H7 (cell line): ENCODE measurements at regions not wholly inside any gene's neighbourhood (a gene's known extent, or its start where the extent isn't known, plus 50 kb on each side); places are given as distances from the start of the nearest gene placed in this dataset.
"Not testable (repeated sequence)": the region's sequence is repeated elsewhere in the genome, so short reads cannot be mapped to it uniquely, and the experiment has no call there.

Experiments
- DNase-seq: peaks from one replicate; pipeline ENCODE4 v3.0.0; 2012
- H3K27me3 ChIP-seq: 2 replicates; pipeline ENCODE4 v1.6.0; 2011; ENCODE audit warnings: mild to moderate bottlenecking, low read length; ENCODE audit not compliant: control insufficient read depth, insufficient read depth
- H3K36me3 ChIP-seq: replicated peaks from 2 replicates; pipeline ENCODE4 v1.5.1; 2011; ENCODE audit warnings: low read length; ENCODE audit not compliant: control insufficient read depth, insufficient read depth
- H3K4me3 ChIP-seq: 2 replicates; pipeline ENCODE4 v1.5.1; 2011; ENCODE audit warnings: low read depth, mild to moderate bottlenecking, control low read depth, low read length, moderate library complexity; ENCODE audit not compliant: insufficient read depth

GRCh38 chr3:189001559-189001958 lies 170.2 kb upstream of the TPRG1 start:
- no peak for DNase-seq
- no peak overlapping the region for H3K4me3 ChIP-seq
- H3K36me3 ChIP-seq, result no peaks in the 10 kb centered on the region
- H3K27me3 ChIP-seq, result no peaks in the 10 kb centered on the region

DNA sequence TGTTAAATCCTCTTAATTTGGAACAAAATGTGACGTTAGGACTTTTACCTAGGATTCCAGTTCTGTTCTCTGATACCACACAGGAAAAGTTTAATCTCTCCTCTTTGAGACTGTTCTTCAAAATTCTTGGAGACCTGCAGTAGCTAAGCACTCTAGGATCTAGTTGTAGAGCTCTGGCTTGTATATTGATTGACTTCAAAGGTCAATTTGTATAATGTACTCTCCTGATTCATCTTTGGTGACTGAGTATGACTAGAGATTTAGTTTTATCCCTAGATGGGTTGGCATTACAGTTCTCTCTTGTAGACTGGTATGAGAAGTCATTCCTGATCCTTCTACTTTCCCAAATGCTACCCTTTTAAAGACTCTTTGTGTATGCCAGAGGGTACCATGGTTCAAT lies 168.4 kb upstream of the TPRG1 start:
- Histone ChIP-seq H3K36me3 (no peaks in the 10 kb centered on the region), H3K4me3 (no peak overlapping the region), H3K27me3 (no peaks in the 10 kb centered on the region)
- no peak for DNase-seq

DNA sequence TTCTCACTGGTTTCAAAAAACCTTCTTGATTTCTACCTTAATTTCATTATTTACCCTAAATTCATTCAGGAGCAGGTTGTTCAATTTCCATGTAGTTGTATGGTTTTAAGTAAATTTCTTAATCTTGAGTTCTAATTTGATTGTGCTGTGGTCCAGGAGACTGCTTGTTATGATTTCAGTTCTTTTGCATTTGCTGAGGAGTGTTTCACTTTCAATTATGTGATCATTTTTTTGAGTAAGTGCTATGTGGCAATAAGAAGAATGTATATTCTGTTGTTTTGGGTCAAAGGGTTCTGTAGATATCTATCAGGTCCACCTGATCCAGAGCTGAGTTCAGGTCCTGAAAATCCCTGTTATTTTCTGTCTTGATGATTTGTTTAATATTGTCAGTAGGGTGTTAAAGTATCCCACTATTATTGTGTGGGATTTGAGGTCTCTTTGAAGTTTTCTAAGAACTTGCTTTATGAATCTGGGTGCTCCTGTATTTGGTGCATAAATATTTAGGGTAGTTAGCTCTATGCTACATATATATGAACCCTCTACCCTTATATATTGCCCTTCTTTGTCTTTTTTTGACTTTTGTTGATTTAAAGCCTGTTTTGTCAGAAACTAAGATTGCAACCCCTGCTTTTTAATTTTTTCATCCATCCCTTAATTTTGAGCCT lies 158.4 kb upstream of the TPRG1 start:
- Histone ChIP-seq H3K4me3 (no peak overlapping the region), H3K36me3 (no peaks in the 10 kb centered on the region), H3K27me3 (no peaks in the 10 kb centered on the region)
- no peak for DNase-seq

GRCh38 chr3:189014526-189014925 lies 157.2 kb upstream of the TPRG1 start:
- DNase-seq, result no peak

DNA sequence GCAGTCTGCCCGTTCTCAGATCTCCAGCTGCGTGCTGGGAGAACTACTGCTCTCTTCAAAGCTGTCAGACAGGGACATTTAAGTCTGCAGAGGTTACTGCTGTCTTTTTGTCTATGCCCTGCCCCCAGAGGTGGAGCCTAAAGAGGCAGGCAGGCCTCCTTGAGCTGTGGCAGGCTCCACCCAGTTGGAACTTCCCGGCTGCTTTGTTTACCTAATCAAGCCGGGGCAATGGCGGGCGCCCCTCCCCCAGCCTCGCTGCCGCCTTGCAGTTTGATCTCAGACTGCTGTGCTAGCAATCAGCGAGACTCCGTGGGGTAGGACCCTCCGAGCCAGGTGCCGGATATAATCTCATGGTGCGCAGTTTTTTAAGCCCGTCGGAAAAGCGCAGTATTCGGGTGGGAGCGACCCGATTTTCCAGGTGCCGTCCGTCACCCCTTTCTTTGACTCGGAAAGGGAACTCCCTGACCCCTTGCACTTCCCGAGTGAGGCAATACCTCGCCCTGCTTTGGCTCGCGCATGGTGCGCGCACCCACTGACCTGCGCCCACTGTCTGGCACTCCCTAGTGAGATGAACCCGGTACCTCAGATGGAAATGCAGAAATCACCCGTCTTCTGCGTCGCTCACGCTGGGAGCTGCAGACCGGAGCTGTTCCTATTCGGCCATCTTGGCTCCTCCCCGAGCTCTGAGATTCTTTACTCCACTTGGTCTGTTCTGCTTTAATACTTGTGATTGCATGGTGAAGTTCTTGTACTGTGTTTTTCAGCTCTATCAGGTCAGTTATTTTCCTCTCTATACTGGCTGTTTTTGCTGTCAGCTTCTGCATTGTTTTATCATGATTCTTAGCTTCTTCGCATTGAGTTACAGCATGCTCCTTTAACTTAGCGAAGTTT lies 148.9 kb upstream of the TPRG1 start:
- not testable (repeated sequence) for DNase-seq, H3K36me3 ChIP-seq, H3K27me3 ChIP-seq
- H3K4me3 ChIP-seq, result peak overlapping the region; percentile 33

More at GRCh38 chr3:189014526-189014925, 157.2 kb upstream of the TPRG1 start:
- H3K36me3 ChIP-seq, result no peaks in the 10 kb centered on the region
- no peak overlapping the region for H3K4me3 ChIP-seq
- no peaks in the 10 kb centered on the region for H3K27me3 ChIP-seq

DNA sequence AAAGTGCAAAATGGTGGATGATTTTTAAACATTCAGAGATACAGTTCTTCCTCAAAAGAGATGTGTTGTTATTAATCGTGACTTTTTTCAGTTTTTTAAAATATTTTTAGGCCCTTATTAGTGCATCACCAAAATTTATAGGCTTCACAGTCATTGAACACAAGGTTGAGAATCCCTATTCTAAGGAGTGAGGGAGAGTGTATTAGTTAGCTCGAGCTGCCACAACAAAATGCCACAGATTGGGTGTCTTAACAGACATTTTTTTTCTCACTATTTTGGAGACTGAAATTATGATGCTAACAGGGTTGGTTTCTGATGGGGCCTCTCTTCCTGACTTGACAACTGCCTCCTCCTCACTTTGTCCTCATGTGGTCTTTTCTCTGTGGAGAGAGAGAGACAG lies 145.9 kb upstream of the TPRG1 start:
- peaks cover 1% of the 10 kb centered on the region for H3K36me3 ChIP-seq
- no peak for DNase-seq
- no peaks in the 10 kb centered on the region for H3K27me3 ChIP-seq
- H3K4me3 ChIP-seq, result no peak overlapping the region

DNA sequence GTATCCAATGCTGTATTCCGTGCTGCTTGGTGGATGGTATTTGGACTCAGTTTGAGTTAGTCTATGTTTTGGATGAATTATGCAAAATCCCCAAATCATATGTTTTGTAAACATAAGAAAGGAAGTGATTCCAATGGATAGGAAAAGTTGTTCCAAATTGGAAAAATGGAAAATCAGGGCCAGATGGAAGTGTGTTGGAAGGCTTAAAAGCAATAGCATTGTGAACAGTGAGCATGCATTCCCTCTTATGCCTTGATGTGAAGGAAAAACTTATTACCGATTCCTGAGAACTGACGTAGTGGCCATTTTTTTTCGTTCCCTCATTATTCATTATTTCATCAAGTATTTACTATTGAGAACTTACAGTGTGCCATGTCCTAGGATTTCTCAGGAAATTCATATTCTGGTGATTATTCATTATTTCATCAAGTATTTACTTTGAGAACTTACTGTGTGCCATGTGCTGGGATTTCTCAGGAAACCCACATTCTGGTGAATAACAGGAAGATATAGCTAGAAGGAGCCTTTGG lies 144.1 kb upstream of the TPRG1 start:
- Histone ChIP-seq H3K4me3 (no peak overlapping the region), H3K27me3 (no peaks in the 10 kb centered on the region), H3K36me3 (peaks cover 1% of the 10 kb centered on the region)
- no peak for DNase-seq

DNA sequence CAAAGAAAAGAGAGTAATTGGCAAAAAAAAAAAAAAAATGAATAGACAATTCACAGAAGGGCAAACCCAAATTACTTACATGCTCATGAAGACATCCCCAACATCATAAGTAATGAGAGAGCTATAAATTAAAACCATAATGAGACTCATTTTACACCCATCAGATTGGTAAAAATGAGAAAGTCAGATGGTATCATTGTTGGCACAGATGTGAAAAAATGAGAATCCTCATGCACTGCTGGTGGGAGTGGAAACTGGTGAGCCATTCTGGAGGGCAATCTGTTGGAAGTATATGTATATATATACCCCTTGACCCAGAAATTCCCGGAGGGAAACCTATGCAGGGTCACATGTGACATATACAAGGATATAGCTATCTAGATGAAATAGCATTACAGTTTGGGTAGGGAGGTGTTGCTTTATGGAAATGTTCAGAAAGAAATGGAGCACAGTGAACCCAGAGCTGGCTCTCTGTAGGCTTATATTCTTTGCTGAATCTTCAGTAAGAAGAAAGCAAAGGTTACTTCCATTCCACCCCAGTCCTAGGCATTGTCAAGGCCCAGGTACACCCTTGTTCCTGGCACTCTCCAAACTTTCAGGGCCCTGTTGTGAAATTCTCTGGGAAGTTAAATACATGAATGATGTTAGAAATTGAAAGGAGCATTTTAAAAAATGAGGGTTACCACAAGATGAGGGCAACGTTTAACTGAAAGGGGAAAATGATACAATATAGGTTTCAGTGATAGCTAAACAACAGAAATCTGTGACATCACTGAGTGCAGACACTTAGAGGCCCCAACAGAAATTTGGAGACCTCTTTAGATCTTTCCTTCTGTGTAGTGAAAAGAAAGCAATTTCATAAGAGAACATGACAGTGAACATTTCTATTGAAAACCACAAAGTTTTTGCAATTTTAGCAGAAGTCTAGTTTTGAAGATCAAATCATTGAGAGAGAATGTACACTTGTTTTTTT lies 132.7 kb upstream of the TPRG1 start:
- Histone ChIP-seq H3K36me3 (no peaks in the 10 kb centered on the region), H3K4me3 (no peak overlapping the region), H3K27me3 (no peaks in the 10 kb centered on the region)
- DNase-seq, result no peak

DNA sequence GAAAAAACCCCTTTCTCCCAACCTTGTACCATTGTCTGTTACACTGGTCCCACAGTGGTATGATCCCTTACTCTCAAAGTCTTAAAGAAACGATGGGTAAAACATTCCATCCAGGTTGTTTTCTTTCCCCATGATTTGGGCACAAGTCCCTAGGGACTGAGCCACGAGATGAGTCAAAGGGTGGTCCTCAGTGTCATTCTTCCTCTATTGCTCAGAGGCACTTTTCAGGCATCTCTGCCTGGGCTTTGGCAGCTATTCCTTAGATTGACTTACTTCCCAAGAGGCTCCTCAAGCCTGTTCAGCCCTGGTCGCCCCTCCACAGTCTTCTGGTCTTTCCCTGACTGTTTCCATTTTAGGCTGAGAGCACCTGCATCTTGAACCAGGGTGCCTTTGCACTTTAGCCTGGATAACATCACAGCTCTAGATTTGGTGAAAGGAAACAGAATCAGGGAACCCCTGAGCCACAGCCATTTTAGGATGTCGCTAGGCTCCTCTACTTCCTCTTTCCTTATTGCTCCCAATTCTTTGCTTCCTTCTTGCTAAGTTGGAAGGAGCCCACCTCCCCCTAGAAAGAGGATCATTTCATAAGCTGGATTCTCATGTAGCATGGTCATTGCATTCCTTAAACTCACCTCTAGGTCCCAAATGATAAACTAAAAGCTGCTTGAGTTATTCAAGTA lies 131.0 kb upstream of the TPRG1 start:
- H3K4me3 ChIP-seq, result no peak overlapping the region
- no peaks in the 10 kb centered on the region for H3K27me3 ChIP-seq
- no peaks in the 10 kb centered on the region for H3K36me3 ChIP-seq
- DNase-seq, result no peak

DNA sequence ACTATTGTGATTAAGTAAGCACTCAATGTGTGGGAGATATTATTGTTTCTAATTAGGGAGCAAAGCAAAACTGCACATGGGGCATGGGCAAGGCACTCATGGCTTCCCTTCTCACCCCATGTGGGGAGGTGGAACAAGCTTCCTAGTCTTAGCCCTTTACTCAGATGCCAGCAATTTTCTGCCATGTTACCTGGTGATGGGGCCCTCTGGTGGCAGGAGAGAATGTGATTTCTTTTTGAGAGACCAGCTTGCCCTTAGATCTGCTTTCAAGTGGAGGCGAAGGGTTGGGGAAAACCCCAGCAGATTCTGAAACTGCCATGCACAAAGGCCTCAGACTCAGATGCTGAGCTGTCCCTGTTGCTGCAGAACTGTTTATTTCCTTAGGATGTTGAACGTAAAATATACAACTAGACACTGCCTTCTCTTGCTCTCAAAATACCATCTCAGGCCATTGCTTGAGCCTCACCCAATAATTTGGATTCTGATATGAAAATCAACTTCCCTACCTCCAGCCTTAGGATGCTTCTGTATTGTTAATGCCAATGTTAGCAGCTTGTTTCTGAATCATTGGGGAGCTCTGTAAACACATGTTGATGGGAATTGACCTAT lies 130.2 kb upstream of the TPRG1 start:
- peak; percentile 45 for DNase-seq
- Histone ChIP-seq H3K27me3 (no peaks in the 10 kb centered on the region), H3K36me3 (no peaks in the 10 kb centered on the region), H3K4me3 (no peak overlapping the region)

- no peak overlapping the region for H3K4me3 ChIP-seq
- no peak for DNase-seq
- H3K36me3 ChIP-seq, result no peaks in the 10 kb centered on the region
- H3K27me3 ChIP-seq, result no peaks in the 10 kb centered on the region
Observed at GRCh38 chr3:189042832-189043231, 128.9 kb upstream of the TPRG1 start.

GRCh38 chr3:189049458-189050236 lies 122.1 kb upstream of the TPRG1 start:
- DNase-seq, result no peak
- Histone ChIP-seq H3K27me3 (no peaks in the 10 kb centered on the region), H3K36me3 (no peaks in the 10 kb centered on the region), H3K4me3 (no peak overlapping the region)

- DNase-seq, result no peak
- no peaks in the 10 kb centered on the region for H3K36me3 ChIP-seq
- no peaks in the 10 kb centered on the region for H3K27me3 ChIP-seq
- no peak overlapping the region for H3K4me3 ChIP-seq
Observed at GRCh38 chr3:189053322-189053721, 118.4 kb upstream of the TPRG1 start.
